ENCODE measurements at regions not wholly inside any gene's neighbourhood (a gene's known extent, or its start where the extent isn't known, plus 50 kb on each side); places are given as distances from the start of the nearest gene placed in this dataset.

GRCh38 chr18:3357516-3357915 is 92.5 kb upstream of the TGIF1 start:
- H3K27ac ChIP-seq (ENCODE audit: low read depth, low read length, severe bottlenecking), result no peak overlapping the region
- 100% methylated on average over 2 to 4 of the region's 5 CpGs for WGBS, 2 experiments (ENCODE audit: insufficient coverage in 2 of 2)
- H3K36me3 ChIP-seq (ENCODE audit: control insufficient read depth, insufficient read depth, low read length), result no peaks in the 10 kb centered on the region
- no peaks in the 10 kb centered on the region for H3K9me3 ChIP-seq (ENCODE audit: control insufficient read depth, low read length)
- H3K4me3 ChIP-seq (ENCODE audit: extremely low read depth, insufficient read depth, low read length, poor library complexity, severe bottlenecking), result no peak overlapping the region
- peaks cover 7% of the 10 kb centered on the region for H3K4me1 ChIP-seq (ENCODE audit: control insufficient read depth, insufficient read depth, low read length, poor library complexity, severe bottlenecking)

GRCh38 chr18:3358310-3358709 is 91.7 kb upstream of the TGIF1 start:
- H3K9me3 ChIP-seq (ENCODE audit: control insufficient read depth, low read length), result no peaks in the 10 kb centered on the region
- no peak overlapping the region for H3K27ac ChIP-seq (ENCODE audit: low read depth, low read length, severe bottlenecking)
- WGBS, 2 experiments (ENCODE audit: insufficient coverage in 2 of 2), result 67 to 94% methylated on average over 4 of the region's 6 CpGs
- no peaks in the 10 kb centered on the region for H3K36me3 ChIP-seq (ENCODE audit: control insufficient read depth, insufficient read depth, low read length)
- H3K4me1 ChIP-seq (ENCODE audit: control insufficient read depth, insufficient read depth, low read length, poor library complexity, severe bottlenecking), result peaks cover 7% of the 10 kb centered on the region
- no peak overlapping the region for H3K4me3 ChIP-seq (ENCODE audit: extremely low read depth, insufficient read depth, low read length, poor library complexity, severe bottlenecking)

GRCh38 chr18:3360211-3360610 is 89.8 kb upstream of the TGIF1 start:
- WGBS, 2 experiments (ENCODE audit: insufficient coverage in 2 of 2), result 47 to 54% methylated on average over 14 of the region's 15 CpGs
- Histone ChIP-seq H3K4me1 (ENCODE audit: control insufficient read depth, insufficient read depth, low read length, poor library complexity, severe bottlenecking) (peaks cover 3% of the 10 kb centered on the region), H3K36me3 (ENCODE audit: control insufficient read depth, insufficient read depth, low read length) (no peaks in the 10 kb centered on the region), H3K27ac (ENCODE audit: low read depth, low read length, severe bottlenecking) (no peak overlapping the region), H3K4me3 (ENCODE audit: extremely low read depth, insufficient read depth, low read length, poor library complexity, severe bottlenecking) (no peak overlapping the region), H3K9me3 (ENCODE audit: control insufficient read depth, low read length) (no peaks in the 10 kb centered on the region)

GRCh38 chr18:3367491-3368091 is 82.4 kb upstream of the TGIF1 start:
- H3K4me3 ChIP-seq (ENCODE audit: extremely low read depth, insufficient read depth, low read length, poor library complexity, severe bottlenecking), result no peak overlapping the region
- 90 to 100% methylated on average over 2 to 3 of the region's 5 CpGs for WGBS, 2 experiments (ENCODE audit: insufficient coverage in 2 of 2)
- no peak overlapping the region for H3K27ac ChIP-seq (ENCODE audit: low read depth, low read length, severe bottlenecking)

GRCh38 chr18:3368193-3368592 is 81.8 kb upstream of the TGIF1 start:
- Histone ChIP-seq H3K4me1 (ENCODE audit: control insufficient read depth, insufficient read depth, low read length, poor library complexity, severe bottlenecking) (peaks cover 5% of the 10 kb centered on the region), H3K9me3 (ENCODE audit: control insufficient read depth, low read length) (no peaks in the 10 kb centered on the region), H3K27ac (ENCODE audit: low read depth, low read length, severe bottlenecking) (no peak overlapping the region), H3K4me3 (ENCODE audit: extremely low read depth, insufficient read depth, low read length, poor library complexity, severe bottlenecking) (no peak overlapping the region), H3K36me3 (ENCODE audit: control insufficient read depth, insufficient read depth, low read length) (no peaks in the 10 kb centered on the region)
- no CpG with 5 or more reads among the region's 1 CpG for WGBS, 2 experiments (ENCODE audit: insufficient coverage in 2 of 2)

More at GRCh38 chr18:3367491-3368091, 82.4 kb upstream of the TGIF1 start:
- Histone ChIP-seq H3K4me1 (ENCODE audit: control insufficient read depth, insufficient read depth, low read length, poor library complexity, severe bottlenecking) (peaks cover 5% of the 10 kb centered on the region), H3K36me3 (ENCODE audit: control insufficient read depth, insufficient read depth, low read length) (no peaks in the 10 kb centered on the region), H3K9me3 (ENCODE audit: control insufficient read depth, low read length) (no peaks in the 10 kb centered on the region)

- H3K4me1 ChIP-seq (ENCODE audit: control insufficient read depth, insufficient read depth, low read length, poor library complexity, severe bottlenecking), result no peaks in the 10 kb centered on the region
- WGBS, 2 experiments (ENCODE audit: insufficient coverage in 2 of 2), result 100% methylated on average over 1 of the region's 2 CpGs; no CpG with 5 or more reads in 1 of the 2 experiments
- H3K36me3 ChIP-seq (ENCODE audit: control insufficient read depth, insufficient read depth, low read length), result no peaks in the 10 kb centered on the region
- H3K9me3 ChIP-seq (ENCODE audit: control insufficient read depth, low read length), result no peaks in the 10 kb centered on the region
- no peak overlapping the region for H3K27ac ChIP-seq (ENCODE audit: low read depth, low read length, severe bottlenecking)
- no peak overlapping the region for H3K4me3 ChIP-seq (ENCODE audit: extremely low read depth, insufficient read depth, low read length, poor library complexity, severe bottlenecking)
Measured at GRCh38 chr18:3379685-3380084, 70.3 kb upstream of the TGIF1 start.

GRCh38 chr18:3380384-3380961 is 69.5 kb upstream of the TGIF1 start:
- H3K36me3 ChIP-seq (ENCODE audit: control insufficient read depth, insufficient read depth, low read length), result no peaks in the 10 kb centered on the region
- H3K27ac ChIP-seq (ENCODE audit: low read depth, low read length, severe bottlenecking), result no peak overlapping the region
- H3K4me3 ChIP-seq (ENCODE audit: extremely low read depth, insufficient read depth, low read length, poor library complexity, severe bottlenecking), result no peak overlapping the region
- WGBS, 2 experiments (ENCODE audit: insufficient coverage in 2 of 2), result 87 to 91% methylated on average over 7 to 8 of the region's 10 CpGs
- H3K4me1 ChIP-seq (ENCODE audit: control insufficient read depth, insufficient read depth, low read length, poor library complexity, severe bottlenecking), result no peaks in the 10 kb centered on the region
- H3K9me3 ChIP-seq (ENCODE audit: control insufficient read depth, low read length), result no peaks in the 10 kb centered on the region

GRCh38 chr18:3383381-3383915 is 66.5 kb upstream of the TGIF1 start:
- 57 to 68% methylated on average over 3 to 5 of the region's 5 CpGs for WGBS, 2 experiments (ENCODE audit: insufficient coverage in 2 of 2)
- H3K4me1 ChIP-seq (ENCODE audit: control insufficient read depth, insufficient read depth, low read length, poor library complexity, severe bottlenecking), result no peaks in the 10 kb centered on the region
- H3K36me3 ChIP-seq (ENCODE audit: control insufficient read depth, insufficient read depth, low read length), result no peaks in the 10 kb centered on the region
- peak overlapping the region; percentile 42 for H3K27ac ChIP-seq (ENCODE audit: low read depth, low read length, severe bottlenecking)
- no peak overlapping the region for H3K4me3 ChIP-seq (ENCODE audit: extremely low read depth, insufficient read depth, low read length, poor library complexity, severe bottlenecking)
- no peaks in the 10 kb centered on the region for H3K9me3 ChIP-seq (ENCODE audit: control insufficient read depth, low read length)

GRCh38 chr18:3384664-3385563 is 65.1 kb upstream of the TGIF1 start:
- Histone ChIP-seq H3K4me3 (ENCODE audit: extremely low read depth, insufficient read depth, low read length, poor library complexity, severe bottlenecking) (no peak overlapping the region), H3K9me3 (ENCODE audit: control insufficient read depth, low read length) (peaks cover 5% of the 10 kb centered on the region), H3K27ac (ENCODE audit: low read depth, low read length, severe bottlenecking) (no peak overlapping the region), H3K36me3 (ENCODE audit: control insufficient read depth, insufficient read depth, low read length) (no peaks in the 10 kb centered on the region), H3K4me1 (ENCODE audit: control insufficient read depth, insufficient read depth, low read length, poor library complexity, severe bottlenecking) (no peaks in the 10 kb centered on the region)
- WGBS, 2 experiments (ENCODE audit: insufficient coverage in 2 of 2), result 93 to 94% methylated on average over 10 to 11 of the region's 11 CpGs

- H3K4me3 ChIP-seq (ENCODE audit: extremely low read depth, insufficient read depth, low read length, poor library complexity, severe bottlenecking), result no peak overlapping the region
- no peak overlapping the region for H3K27ac ChIP-seq (ENCODE audit: low read depth, low read length, severe bottlenecking)
- no CpG with 5 or more reads among the region's 1 CpG for WGBS, 2 experiments (ENCODE audit: insufficient coverage in 2 of 2)
Measured at GRCh38 chr18:3388323-3388722, 61.6 kb upstream of the TGIF1 start.

More at GRCh38 chr18:3388323-3388722, 61.6 kb upstream of the TGIF1 start:
- Histone ChIP-seq H3K4me1 (ENCODE audit: control insufficient read depth, insufficient read depth, low read length, poor library complexity, severe bottlenecking) (no peaks in the 10 kb centered on the region), H3K36me3 (ENCODE audit: control insufficient read depth, insufficient read depth, low read length) (no peaks in the 10 kb centered on the region), H3K9me3 (ENCODE audit: control insufficient read depth, low read length) (peaks cover 11% of the 10 kb centered on the region)
